Stimulated activated CD4-positive, alpha-beta T cell treated with anti-CD3 and anti-CD28 coated beads, Interleukin-2, amount 100 ng/mL, for 48 hours (primary cell): ENCODE measurements at regions not wholly inside any gene's neighbourhood (a gene's known extent, or its start where the extent isn't known, plus 50 kb on each side); places are given as distances from the start of the nearest gene placed in this dataset.
"Not testable (repeated sequence)": the region's sequence is repeated elsewhere in the genome, so short reads cannot be mapped to it uniquely, and the experiment has no call there.

Experiments used
- DNase-seq, 2 donors: peaks; one replicate each; pipeline ENCODE4 v3.0.0-alpha.2; 2020

DNA sequence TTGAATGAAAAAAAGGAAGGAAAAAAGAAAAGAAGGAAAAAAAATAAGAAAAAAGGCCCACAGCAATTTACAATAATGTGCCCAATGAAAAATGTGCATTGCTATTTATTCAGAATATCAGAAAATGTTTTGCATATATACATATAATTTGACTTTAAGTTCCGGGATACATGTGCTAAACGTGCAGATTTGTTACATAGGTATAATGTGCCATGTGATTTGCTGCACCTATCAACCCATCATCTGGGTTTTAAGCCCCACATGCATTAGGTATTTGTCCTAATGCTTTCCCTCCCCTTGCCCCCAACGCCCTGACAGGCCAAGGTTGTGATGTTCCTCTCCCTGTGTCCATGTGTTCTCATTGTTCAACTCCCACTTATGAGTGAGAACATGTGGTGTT is 738.0 kb upstream of the CDH6 start:
- not testable (repeated sequence) for DNase-seq

DNA sequence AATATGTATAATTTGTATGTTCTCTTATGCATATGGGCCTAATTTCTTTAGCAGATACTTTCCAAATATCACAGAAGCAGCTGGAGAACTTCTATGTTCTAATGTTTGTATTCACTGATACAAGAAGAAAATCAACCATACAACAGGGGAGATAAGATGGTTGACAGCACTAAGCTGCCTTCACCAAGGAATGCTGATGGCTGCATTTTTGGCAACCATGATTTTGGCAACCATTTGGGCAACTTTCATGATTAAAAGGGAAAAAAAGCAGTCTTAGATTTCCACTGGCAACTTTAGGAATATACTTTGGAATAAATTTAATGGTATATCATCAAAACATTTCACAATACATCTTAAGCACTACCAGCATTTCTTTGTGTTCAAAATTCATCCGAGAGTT is 740.3 kb upstream of the CDH6 start:
- DNase-seq, result no peak

DNA sequence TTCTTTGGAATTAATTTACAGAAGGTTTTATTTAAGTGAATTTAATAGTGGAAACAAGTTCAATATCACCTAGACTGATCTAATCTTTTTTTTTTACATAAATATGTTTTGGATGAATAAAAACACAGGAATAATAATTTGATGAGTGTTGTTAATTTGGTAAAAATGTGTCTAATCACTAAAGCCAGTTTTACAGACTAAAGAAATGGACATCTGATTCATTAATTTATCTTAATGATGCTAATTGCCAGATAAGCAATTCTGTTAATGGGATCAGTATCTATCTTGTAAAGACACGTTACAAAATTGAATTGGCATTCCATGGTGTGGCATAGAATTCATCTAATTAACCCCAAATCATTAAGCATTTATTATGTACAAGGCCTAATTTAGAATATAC is 743.3 kb upstream of the CDH6 start:
- DNase-seq, result no peak

DNA sequence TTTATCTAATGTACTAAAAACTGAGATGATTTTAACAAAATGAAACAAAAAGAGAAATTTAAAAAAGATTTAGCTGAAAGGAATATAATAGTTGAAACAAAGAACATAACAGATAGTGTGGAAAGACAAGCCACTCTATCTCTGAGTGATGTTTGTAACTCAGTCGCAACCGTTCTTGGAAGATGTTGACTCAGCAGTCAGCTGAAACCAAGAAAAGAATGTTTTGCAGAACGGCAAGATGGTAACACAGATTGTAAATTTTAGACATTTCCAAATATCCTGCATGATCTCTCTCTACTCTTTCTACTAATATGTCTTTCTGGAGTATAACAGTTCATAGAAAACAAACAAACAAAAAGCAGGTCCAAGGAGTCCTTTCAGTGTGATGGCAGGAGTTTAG is 746.1 kb upstream of the CDH6 start:
- DNase-seq, result no peak

DNA sequence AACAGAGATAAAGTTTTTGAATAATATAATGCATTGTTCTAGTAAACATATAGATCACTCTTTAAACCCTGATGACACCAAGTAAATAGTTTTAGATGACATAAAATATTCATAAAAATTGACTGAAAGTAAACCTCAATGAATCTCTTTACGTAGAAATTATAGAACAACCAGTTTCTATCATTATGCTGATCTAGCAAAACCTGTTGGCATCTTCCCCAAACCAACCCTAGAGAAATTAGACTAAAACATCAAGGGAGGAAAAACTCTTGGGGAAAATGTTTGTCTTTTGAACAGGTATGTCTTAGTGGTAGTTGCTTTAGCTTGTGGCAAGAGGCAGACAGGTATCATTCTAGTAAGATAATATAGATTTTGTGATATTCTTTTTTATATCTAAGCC is 747.0 kb upstream of the CDH6 start:
- no peak for DNase-seq

DNA sequence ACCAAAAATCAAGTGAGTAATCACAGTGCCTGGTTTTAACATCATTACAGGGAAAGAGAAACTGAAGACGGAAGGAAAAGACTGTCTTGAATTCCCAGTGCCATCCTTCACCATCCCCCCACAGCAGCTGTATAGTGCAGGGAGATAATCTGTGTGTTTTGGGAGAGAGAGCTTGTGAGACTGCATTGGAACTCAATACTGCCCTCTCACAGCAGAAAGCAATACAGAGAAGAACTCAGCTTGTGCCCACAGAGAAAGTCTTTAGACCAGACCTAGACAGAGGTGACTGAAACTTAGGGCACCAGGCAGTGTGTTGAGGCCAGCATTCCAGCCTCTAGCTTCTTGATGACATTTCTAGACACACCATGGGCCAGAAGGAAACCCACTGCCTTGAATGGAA is 754.7 kb upstream of the CDH6 start:
- no peak for DNase-seq

DNA sequence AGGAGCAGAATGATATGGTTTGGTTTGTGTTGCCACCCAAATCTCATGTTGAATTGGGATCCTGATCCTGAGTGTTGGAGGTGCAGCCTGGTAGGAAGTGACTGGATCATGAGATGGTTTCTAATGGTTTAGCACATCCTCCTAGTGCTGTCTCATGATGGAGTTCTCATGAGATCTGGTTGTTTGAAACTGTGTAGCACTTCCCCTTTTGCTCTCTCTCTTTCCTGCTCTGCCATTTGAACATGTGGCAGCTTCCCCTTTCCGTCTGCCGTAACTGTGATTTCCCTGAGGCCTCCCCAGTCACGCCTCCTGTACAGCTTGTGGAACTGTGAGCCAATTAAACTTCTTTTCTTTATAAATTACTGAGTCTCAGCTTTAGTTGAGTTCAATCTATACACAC is 756.8 kb upstream of the CDH6 start:
- DNase-seq, result no peak

DNA sequence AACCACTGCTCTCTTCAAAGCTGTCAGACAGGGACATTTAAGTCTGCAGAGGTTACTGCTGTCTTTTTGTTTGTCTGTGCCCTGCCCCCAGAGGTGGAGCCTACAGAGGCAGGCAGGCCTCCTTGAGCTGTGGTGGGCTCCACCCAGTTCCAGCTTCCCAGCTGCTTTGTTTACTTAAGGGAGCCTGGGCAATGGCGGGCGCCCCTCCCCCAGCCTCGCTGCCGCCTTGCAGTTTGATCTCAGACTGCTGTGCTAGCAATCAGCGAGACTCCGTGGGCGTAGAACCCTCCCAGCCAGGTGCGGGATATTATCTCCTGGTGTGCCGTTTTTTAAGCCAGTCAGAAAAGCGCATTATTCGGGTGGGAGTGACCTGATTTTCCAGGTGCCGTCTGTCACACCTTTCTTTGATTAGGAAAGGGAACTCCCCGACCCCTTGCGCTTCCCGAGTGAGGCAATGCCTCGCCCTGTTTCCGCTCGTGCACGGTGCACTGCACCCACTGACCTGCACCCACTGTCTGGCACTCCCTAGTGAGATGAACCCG is 764.5 kb upstream of the CDH6 start:
- not testable (repeated sequence) for DNase-seq

DNA sequence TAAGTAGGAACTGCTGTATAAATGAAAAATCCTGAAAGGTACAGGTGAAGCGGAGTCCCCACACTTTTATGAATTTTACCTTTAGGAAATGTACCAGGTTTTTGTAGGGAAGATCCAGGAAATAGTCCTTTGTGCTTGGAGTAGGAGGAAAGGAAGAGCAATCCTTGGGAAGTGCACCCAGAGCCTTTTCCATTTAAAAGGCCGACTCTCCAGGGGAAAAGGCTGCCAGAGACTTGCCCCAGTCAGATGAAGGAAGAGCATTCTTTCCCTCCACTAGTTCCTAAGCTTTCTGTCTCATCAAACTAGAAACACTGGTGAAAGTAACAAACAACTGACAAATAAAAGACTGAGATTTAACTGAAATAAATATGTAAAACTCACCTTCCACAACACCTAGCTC is 779.4 kb upstream of the CDH6 start:
- DNase-seq, result no peak

DNA sequence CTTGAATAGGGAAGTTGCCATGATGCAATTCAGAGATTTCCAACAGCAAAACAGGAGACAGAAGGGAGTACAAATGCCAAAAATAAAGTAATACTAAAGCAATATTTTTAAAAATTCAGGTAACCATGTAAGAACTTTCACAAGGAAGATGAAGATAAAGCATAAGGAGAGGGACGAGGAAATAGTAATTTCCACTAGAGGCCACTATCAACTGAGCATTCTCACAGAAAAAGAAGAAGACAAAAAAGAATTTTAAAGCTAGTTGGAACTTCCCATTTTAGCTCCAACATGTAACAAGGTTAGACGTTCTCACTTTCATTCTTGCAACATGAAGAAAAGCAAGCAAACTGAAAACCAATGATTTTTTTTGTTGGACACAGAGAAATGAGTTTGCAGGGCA is 779.9 kb upstream of the CDH6 start:
- no peak for DNase-seq

DNA sequence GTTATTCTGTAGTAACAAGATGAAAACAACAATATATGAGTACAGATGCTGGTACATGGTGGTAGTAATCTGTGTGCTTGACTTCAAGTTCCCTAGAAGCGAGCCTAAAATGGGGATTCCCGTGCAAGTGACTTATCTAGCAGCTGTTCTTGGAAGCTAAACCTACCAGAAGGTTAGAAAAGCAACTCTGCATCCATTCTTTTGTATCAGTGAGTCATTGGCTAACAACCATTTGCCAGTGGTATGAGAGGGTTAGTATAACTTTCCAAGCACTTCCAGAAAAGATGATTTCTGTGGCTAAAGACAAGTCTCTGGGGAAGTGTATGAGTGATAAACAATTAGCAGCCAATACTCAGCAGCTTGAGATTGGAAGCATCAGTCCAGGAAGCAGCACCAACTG is 787.7 kb upstream of the CDH6 start:
- no peak for DNase-seq

DNA sequence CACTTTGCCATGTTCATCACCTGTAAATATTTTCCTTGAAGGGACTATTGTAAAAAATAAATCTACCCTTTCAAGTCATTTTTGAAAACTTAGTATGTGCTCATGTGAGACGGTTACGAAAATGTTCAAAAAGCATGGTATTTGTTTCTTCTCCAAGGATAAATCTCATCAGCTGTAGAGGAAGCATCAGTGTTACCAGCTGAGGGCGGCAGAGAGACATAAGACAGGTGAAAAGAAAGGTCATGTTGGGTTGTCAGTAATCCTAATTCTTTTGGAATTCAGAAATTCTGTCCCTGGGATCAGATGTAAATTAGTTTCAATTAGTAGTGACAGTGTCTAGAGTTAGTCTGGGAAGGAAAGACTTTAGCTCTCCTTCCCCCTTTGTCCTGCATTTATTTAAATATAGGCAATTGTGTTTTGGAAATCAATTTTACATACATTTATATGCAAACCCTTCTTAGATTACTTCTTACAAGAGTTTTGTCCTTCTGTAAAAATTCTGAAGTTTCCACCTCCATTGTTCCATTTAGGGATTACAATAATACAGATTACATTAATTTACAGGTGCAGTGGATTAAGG is 791.9 kb upstream of the CDH6 start:
- DNase-seq, result no peak

DNA sequence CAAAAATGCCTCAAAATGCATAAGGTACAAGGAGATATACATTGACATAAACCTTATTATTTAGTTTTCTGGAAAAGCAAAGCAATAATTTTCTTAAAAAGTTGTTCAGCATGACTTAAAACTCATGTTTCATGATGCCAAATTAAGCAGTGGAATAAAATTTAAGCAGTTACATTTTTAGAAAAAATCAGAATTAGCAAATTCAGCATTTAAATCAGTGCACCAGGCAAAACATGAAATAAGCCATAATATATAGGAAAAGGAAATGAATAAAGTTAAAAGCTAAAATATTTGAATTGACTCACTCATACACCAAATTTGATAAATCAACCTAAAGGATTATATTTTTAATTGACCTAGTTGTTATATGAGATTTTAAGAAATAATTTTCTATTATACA is 795.1 kb upstream of the CDH6 start:
- DNase-seq, result no peak

DNA sequence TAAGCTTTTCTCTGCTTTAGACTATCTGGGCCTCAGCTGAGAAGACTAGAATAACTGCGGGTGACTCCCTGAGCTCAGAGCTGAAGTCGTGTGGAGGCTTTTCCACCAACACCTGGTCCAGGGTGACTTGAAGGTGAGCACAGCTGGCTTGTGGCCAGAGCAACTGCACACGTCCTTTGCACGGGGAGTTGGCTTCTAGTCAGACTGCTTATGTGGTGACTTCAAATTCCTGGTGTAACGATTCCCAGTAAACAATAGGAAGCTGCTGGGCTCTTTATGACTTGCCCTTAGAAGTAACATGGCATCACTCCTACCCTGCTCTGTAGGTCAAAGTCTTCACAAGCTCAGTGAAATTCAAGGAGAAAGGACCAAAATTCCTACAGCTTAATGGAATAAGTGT is 800.6 kb upstream of the CDH6 start:
- no peak for DNase-seq

DNA sequence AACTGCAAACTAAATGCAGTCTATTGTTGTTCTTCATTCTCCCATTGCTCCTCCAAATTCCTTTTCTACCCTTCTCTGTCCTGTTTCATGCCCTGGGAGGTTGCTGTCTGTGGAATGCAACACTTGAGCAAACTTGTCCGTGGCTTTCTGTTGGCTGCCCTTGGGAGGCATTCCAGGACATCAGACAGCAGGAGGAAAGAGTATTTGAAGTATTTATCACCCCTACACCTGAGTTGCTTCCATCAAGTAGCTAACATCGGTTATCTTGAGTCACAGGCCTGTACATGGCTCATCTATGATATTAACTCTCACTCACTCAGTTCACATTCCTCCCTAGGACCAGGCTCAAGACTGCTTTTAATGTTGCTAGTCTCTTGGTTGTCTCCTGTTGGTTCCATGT is 803.4 kb upstream of the CDH6 start:
- DNase-seq, result no peak

DNA sequence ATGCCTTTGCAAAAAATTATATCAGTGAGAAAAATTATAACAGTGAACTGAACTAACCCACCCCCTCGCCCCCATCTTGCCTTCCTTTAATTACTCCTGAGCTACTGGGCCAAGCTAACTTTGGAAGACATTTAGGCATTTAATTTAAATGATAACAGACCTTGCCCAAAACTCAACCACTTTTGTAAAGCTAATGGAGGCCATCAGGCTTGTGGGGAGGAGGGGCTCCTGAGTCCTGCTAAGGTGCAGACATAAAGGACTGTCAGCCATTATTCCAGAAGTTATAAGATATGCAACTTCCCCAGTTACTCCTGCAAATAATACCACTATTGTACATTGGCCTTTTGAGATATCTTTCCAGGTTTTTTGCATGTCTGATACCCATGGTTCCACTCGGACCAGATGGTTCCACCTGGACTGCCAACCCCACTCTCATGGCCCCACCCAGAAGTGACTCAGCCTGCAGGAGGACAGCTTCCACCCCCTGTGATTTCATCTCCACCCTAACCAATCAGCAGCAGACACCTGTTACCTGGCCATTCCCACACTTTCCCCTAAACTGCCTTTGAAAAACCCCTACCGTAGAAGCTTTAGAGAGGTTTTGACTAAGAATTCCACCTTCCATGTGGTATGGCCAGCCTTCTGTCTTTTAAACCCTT is 805.4 kb upstream of the CDH6 start:
- no peak for DNase-seq

DNA sequence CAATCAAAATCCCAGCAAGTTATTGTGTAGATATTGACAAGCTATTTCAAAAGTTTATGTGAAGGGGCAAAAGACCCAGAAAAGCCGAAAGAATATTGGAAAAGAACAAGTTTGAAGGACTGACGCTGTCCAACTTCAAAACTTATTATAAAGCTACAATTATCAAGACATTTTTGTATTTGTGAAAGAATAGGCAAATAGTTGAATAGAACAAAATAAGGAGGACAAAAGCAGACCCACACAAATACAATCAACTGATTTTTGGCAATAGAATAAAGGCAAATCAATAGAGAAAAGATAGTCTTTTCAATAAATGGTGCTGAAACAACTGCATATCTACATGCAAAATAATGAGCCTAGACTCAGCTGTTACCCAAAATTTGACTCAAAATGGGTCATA is 807.7 kb upstream of the CDH6 start:
- DNase-seq, result no peak

DNA sequence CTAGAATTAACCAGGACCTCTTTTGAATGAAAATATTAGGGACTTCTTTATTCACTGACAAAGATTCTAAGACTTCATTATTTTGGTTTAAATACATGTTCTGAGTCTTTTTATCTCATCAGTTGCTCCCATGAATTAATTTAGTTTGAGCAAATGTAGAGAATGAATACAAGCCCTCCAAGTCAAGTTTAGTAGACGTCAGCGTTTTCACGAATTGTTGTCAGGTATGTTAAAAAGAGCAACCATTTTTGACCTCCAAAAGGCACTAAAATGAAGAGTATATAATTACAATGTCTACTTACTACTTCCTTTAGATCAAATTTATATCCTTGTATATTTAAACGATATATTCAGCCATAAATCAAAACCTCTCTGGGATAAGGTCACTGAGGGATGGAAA is 809.3 kb upstream of the CDH6 start:
- DNase-seq, result no peak

DNA sequence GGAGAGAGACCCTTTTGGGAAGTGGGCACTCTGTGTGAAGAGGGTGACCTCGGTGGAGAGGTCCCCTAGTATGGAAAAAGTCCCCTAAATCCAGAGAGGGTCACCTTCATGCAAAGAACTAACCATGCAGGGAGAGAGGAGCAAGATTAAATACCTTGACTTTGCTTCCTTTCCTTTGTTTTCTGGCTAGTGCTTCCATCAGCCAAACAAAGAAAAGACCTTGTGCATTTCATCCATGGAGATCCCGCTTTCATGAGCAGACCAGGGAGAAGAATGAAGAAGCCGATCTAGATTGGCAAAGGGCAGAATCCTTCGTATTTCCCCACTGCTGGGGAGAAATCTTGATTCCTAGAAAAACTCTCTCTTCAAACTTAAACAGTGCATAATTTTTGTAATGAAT is 813.3 kb upstream of the CDH6 start:
- no peak for DNase-seq

DNA sequence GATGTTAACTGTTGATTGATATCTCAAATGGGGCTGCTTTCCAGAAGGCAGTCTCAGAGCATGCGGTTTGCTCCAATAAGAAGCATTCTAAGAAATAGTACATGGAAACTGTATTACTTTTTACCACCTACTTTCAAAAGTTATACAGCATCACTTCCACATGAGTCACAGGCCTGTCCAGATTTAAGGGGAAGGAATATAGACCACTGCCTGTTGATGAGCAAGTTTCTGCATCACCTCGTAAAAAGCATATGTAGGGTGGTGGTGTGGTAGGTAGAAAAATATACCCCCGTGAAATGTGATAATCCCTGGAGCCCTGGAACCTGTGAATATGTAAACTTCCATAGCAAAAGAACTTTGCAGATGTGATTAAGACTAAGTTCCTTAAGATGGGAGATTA is 816.6 kb upstream of the CDH6 start:
- no peak for DNase-seq

DNA sequence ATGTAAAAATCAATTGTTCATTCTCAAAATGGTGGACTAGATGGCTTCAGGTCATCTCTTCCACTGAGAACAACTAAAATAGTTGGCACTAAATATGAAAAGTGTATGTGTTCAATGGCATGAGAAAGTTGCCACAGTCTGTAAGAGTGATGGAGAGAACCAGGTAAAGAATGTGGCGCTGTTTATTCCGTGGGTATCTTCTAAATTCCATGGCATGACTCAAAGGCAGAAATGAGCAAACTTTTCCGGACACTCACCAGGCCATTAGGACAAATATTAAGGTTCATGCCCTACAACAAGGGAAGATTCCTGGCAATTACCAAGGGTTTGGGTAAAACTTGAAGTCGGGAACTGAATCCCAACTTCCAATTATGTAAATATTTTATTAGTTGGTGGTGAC is 825.4 kb upstream of the CDH6 start:
- DNase-seq, result no peak

DNA sequence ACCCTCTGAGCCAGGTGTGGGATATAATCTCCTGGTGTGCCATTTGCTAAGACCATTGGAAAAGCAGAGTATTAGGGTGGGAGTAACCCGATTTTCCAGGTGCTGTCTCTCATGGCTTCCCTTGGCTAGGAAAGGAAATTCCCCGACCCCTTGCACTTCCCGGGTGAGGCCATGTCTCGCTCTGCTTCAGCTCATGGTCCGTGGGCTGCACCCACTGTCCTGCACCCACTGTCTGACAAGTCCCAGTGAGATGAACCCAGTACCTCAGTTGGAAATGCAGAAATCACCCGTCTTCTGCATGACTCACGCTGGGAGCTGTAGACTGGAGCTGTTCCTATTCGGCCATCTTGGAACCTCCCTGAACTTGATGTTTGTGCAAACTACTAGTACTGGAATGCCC is 828.5 kb upstream of the CDH6 start:
- not testable (repeated sequence) for DNase-seq

DNA sequence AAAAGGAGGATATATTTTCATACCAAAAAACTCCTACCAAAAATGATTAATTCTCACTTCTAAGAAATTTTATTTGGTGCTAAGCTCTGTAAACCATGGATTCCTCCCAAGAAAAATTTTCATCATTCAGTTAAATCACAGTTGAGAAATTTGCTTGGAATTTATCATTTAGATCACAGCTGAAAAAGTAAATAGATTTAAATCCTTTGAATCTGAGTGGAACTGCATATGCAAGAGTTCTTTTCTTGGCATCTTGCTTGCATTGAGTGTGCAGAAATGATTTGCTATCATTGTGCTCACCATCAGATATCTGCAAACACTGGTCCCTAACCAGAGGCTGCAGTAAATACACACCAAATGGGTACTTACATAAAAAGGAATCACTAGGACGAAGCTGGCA is 836.1 kb upstream of the CDH6 start:
- DNase-seq, result no peak

DNA sequence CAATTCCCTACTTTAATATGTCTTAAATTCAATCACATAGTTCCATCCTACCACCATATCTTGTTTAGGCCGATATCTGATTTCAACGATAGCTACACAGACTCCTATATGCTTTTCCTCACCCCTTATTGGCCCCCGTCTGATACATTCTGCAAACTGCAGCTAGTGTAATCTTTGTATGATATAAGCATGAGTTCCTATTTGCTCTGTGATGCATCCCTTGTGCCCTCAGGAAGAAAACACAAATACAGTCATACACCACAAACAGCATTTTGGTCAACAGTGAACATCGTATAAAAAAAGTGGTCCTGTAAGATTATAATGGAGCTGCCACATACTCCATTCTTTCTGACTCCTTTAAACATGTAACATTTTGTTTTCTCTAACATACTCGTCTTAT is 837.8 kb upstream of the CDH6 start:
- DNase-seq, result no peak

DNA sequence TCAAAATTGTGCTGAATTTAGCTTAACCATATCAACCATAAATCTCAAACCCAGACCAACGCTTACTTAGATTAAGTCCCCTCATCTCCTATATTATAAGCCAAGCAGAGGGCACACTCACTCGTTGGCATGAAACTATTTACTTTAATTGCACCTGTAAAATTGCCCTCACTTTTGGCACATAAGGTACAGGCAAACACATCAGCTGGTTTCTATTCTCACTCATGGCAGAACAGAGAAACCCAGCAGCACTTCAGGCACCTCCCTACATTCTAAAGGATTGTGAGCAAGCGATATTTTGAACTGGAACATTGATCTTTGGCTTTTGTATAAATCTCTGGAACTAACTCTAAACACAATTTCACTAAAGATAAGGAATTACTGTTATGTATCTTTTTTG is 845.6 kb upstream of the CDH6 start:
- no peak for DNase-seq
